ENCODE measurements at regions not wholly inside any gene's neighbourhood (a gene's known extent, or its start where the extent isn't known, plus 50 kb on each side); places are given as distances from the start of the nearest gene placed in this dataset.

GRCh38 chr14:84959851-84960520 is 570.0 kb upstream of the FLRT2 start:
- no peak for TF ChIP-seq CTCF (IDR thresholded peaks at IDR 0.05)
- TF ChIP-seq POLR2A (IDR thresholded peaks at IDR 0.05), result no peak
- H3K4me3 ChIP-seq, result no peak overlapping the region
- ATAC-seq (no peak), DNase-seq (no peak)
- no peaks in the 10 kb centered on the region for H3K36me3 ChIP-seq
- intact Hi-C loops (cut with DNase I), result no loop called here
- H3K27me3 ChIP-seq, result no peaks in the 10 kb centered on the region
- no peak overlapping the region for H3K27ac ChIP-seq
- peaks cover 0 to 20% (median 0%) of the 10 kb centered on the region in 12 donors for H3K4me1 ChIP-seq
- 65 to 88% (median 69%) methylated on average over 7 of the region's 7 CpGs for WGBS, 4 donors
- H3K9me3 ChIP-seq, result peaks cover 0 to 6% (median 0%) of the 10 kb centered on the region in 12 donors

- no peak for TF ChIP-seq POLR2A (IDR thresholded peaks at IDR 0.05)
- TF ChIP-seq CTCF (IDR thresholded peaks at IDR 0.05), result no peak
Observed at GRCh38 chr14:84961637-84962036, 568.3 kb upstream of the FLRT2 start.

GRCh38 chr14:84963518-84963917 is 566.4 kb upstream of the FLRT2 start:
- WGBS, 4 donors, result 90 to 98% (median 95%) methylated on average over 5 of the region's 5 CpGs
- H3K27me3 ChIP-seq, result no peaks in the 10 kb centered on the region
- peaks cover 0 to 20% (median 0%) of the 10 kb centered on the region in 12 donors for H3K4me1 ChIP-seq
- H3K27ac ChIP-seq, result no peak overlapping the region
- TF ChIP-seq CTCF (IDR thresholded peaks at IDR 0.05) (no peak), POLR2A (IDR thresholded peaks at IDR 0.05) (no peak)
- no peak for DNase-seq
- intact Hi-C loops (cut with DNase I), result no loop called here
- ATAC-seq, result no peak
- no peak overlapping the region for H3K4me3 ChIP-seq
- H3K9me3 ChIP-seq, result peaks cover 0 to 6% (median 0%) of the 10 kb centered on the region in 12 donors
- no peaks in the 10 kb centered on the region for H3K36me3 ChIP-seq

More at GRCh38 chr14:84961637-84962036, 568.3 kb upstream of the FLRT2 start:
- intact Hi-C loops (cut with DNase I), result no loop called here
- Histone ChIP-seq H3K9me3 (peaks cover 0 to 6% (median 0%) of the 10 kb centered on the region in 12 donors), H3K36me3 (no peaks in the 10 kb centered on the region), H3K27me3 (no peaks in the 10 kb centered on the region), H3K4me3 (no peak overlapping the region), H3K27ac (peak overlapping the region in 6 of 12 donors; percentile 8 to 70 (median 48)), H3K4me1 (peaks cover 0 to 20% (median 0%) of the 10 kb centered on the region in 12 donors)
- DNase-seq (peak in 4 of 5 donors; percentile 26 to 36 (median 28)), ATAC-seq (peak; percentile 90 to 98 (median 96))
- WGBS, 4 donors, result 18 to 23% (median 20%) methylated on average over 2 of the region's 2 CpGs

- DNase-seq, result no peak
- intact Hi-C loops (cut with DNase I), result no loop called here
- WGBS, 4 donors, result 92 to 94% (median 93%) methylated on average over 4 of the region's 4 CpGs
- no peak for ATAC-seq
- H3K9me3 ChIP-seq, result no peaks in the 10 kb centered on the region
- H3K4me3 ChIP-seq, result no peak overlapping the region
- no peak overlapping the region for H3K27ac ChIP-seq
- H3K27me3 ChIP-seq, result no peaks in the 10 kb centered on the region
- no peak for TF ChIP-seq CTCF (IDR thresholded peaks at IDR 0.05)
- TF ChIP-seq POLR2A (IDR thresholded peaks at IDR 0.05), result no peak
- peaks cover 0 to 17% (median 0%) of the 10 kb centered on the region in 12 donors for H3K4me1 ChIP-seq
- H3K36me3 ChIP-seq, result no peaks in the 10 kb centered on the region
Observed at GRCh38 chr14:84965279-84965678, 564.7 kb upstream of the FLRT2 start.
